Adrenal gland (tissue), 9 donors: ENCODE measurements at regions not wholly inside any gene's neighbourhood (a gene's known extent, or its start where the extent isn't known, plus 50 kb on each side); places are given as distances from the start of the nearest gene placed in this dataset.

ENCODE experiments used
- DNase-seq, 7 donors: peaks; one replicate each; pipeline ENCODE4 v3.0.0-alpha.2; 2019 to 2020
- H3K27ac ChIP-seq, 5 donors: fragments of 200-600 bp; sonication (generic) in 4 of 5; 1 replicate in 3 of 5; 2 replicates in 2 of 5; pipeline versions ENCODE4 v1.5.1 to v1.8.0; 2016 to 2020; ENCODE audit warnings: mild to moderate bottlenecking in 1 of 5
- H3K27me3 ChIP-seq: fragments of 200-600 bp; 2 replicates; pipeline ENCODE4 v1.8.0; 2021
- H3K36me3 ChIP-seq, 2 donors: fragments of 200-600 bp; replicated peaks in 1 of 2; 1 replicate in 1 of 2; 2 replicates in 1 of 2; pipeline versions ENCODE4 v1.5.1 to v1.8.0; 2018 to 2022
- H3K4me1 ChIP-seq, 2 donors: fragments of 200-600 bp; replicated peaks in 1 of 2; 1 replicate in 1 of 2; 2 replicates in 1 of 2; pipeline versions ENCODE4 v1.5.1 to v1.8.0; 2018 to 2021
- H3K4me3 ChIP-seq, 4 donors: fragments of 200-600 bp; sonication (generic) in 3 of 4; one replicate each; pipeline ENCODE4 v1.5.1; 2016 to 2018
- H3K9me3 ChIP-seq, 3 donors: fragments of 200-600 bp; sonication (generic) in 1 of 3; replicated peaks in 1 of 3; 1 replicate in 2 of 3; 2 replicates in 1 of 3; pipeline versions ENCODE4 v1.5.1 to v1.8.0; 2016 to 2021
- POLR2A ChIP-seq, 2 donors: fragments of 450-650 bp; IDR thresholded peaks; one replicate each; pipeline ENCODE4 v1.6.1; 2017; ENCODE audit warnings: antibody characterized with exemption in 2 of 2, mild to moderate bottlenecking in 2 of 2, moderate library complexity in 1 of 2
- WGBS, 4 donors: extraction: QIAGEN DNeasy Blood & Tissue Kit in 2 of 4; methylation state at CpG; one replicate each; pipeline versions ENCODE4 v1.1.5 to v1.1.7; 2013 to 2017; 5-methylcytosine and 5-hydroxymethylcytosine counted together
- intact Hi-C, 2 donors: fragments of 100-400 bp; cut with DNase I; formaldehyde crosslinking; loops; one replicate each; pipeline versions ENCODE4 v1.14.1 to v1.15.0; 2022 to 2023
- TF ChIP-seq, protein P1 (sequence below), 6 experiments: fragments of 450-650 bp in 4 of 6; fragments of 200-600 bp in 2 of 6; sonication (generic) in 1 of 6; IDR thresholded peaks; 1 replicate in 5 of 6; 2 replicates in 1 of 6; pipeline versions ENCODE4 v1.5.1 to v1.8.0; 2016 to 2021; ENCODE audit warnings: antibody characterized with exemption in 6 of 6, mild to moderate bottlenecking in 2 of 6, moderate library complexity in 1 of 6
- donor health status: healthy with polysubstance abuse.
- donor health status: Bipolar disorder and iron deficiency.
- donor health status: DM: yes; HTN: yes; CAD: no.
- donor health status: DM: no; HTN: no; CAD: no.
- donor health status: DM: no; HTN: no; CAD: no.

DNA sequence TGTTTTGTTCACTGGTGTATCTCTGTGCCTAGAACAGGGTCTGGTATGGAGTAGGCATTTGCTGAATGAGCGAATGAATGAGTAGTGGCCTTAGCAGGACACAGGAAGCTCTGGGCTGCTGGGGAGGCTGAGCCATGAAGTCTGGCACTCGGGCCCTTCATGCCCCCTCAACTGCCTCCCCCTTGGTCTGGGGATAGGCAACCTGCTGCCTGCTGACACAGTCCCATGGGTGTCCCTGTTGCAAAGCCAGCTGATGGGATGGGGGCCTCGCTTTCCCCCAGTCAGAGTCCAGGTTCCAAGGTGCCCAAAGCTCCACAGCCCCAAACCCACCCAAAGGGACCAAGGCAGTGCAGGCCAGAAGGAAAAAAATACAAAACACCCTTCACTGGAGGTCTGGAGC lies 107.0 kb upstream of the CASZ1 start:
- Histone ChIP-seq H3K27ac (no peak overlapping the region), H3K4me3 (no peak overlapping the region), H3K4me1 (no peaks in the 10 kb centered on the region), H3K36me3 (no peaks in the 10 kb centered on the region), H3K9me3 (no peaks in the 10 kb centered on the region), H3K27me3 (no peaks in the 10 kb centered on the region)
- no peak for TF ChIP-seq POLR2A (IDR thresholded peaks at IDR 0.05)
- TF ChIP-seq, protein P1, sequence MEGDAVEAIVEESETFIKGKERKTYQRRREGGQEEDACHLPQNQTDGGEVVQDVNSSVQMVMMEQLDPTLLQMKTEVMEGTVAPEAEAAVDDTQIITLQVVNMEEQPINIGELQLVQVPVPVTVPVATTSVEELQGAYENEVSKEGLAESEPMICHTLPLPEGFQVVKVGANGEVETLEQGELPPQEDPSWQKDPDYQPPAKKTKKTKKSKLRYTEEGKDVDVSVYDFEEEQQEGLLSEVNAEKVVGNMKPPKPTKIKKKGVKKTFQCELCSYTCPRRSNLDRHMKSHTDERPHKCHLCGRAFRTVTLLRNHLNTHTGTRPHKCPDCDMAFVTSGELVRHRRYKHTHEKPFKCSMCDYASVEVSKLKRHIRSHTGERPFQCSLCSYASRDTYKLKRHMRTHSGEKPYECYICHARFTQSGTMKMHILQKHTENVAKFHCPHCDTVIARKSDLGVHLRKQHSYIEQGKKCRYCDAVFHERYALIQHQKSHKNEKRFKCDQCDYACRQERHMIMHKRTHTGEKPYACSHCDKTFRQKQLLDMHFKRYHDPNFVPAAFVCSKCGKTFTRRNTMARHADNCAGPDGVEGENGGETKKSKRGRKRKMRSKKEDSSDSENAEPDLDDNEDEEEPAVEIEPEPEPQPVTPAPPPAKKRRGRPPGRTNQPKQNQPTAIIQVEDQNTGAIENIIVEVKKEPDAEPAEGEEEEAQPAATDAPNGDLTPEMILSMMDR (IDR thresholded peaks at IDR 0.05) = no peak
- intact Hi-C loops = no loop called here
- no peak for DNase-seq
- 52 to 93% (median 85%) methylated on average over 2 to 3 of the region's 3 CpGs for WGBS, 4 donors

DNA sequence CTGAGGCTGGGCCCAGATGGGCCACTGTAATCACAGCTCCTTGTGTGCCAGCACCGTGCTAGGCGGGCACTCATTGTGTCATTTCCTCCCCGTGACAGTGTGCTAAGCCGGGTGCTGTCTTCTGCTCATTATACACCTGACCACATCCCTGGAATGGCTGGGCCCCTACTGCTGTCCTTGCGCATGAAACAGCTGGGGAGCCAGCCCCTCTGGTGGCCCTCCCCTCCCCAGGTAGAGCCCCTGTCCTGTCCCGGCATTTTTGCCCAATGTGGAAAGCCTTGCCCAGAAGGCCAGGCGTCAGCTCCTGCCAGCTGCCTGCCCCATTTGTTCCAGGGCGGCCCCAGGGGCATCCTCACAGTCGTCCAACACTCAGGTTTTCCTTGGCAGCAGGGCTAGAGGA lies 107.4 kb upstream of the CASZ1 start:
- WGBS, 4 donors = 71 to 93% (median 76%) methylated on average over 3 to 9 of the region's 9 CpGs

DNA sequence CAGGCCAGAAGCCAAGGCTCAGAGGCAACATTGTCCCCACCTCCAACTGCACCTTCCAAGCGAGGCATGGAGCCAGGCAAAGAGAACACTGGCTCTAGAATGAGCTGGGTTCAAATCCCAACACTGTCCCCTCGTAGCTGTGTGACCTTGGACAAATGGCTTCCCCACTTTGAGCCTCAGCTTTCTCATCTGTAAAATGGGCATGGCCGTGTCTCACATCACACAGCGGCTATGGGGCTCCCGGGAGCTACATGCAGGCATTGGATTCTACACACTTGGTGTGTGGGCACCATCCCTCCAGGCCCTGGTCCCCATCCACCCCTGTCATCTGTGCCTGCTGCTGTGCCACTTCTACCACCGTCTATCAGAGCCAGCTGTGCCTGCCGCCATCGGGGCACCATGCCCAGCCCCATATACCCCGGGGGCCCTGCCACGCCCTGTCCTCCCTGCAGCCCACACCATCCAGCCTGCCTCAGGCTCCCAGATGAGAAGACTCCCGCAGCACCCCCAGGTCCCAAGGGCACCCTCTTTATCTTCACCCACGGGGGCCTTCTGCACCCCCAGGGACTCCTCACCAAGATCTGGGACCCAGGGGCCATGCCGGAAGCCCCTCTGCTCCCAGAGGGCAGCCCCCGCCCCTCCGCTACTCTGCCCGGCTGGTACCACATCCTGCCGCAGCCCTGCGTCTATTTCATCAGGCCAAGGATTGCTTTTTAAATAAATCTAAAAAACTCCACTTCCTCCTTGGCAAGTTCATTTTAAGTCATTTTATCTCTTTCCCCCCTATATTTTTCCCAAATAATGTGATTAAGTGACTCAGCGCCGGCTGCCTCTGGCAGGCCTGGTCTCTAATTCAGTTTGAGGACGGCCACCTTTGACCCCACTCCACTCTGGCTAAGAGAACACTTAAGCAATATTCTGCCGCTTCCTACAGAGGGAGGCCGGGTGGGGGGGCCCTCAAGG lies 107.8 kb upstream of the TARDBP start:
- Histone ChIP-seq H3K4me1 (no peaks in the 10 kb centered on the region), H3K27ac (peak overlapping the region in 1 of 5 donors; percentile 21), H3K27me3 (no peaks in the 10 kb centered on the region), H3K36me3 (no peaks in the 10 kb centered on the region), H3K4me3 (no peak overlapping the region), H3K9me3 (no peaks in the 10 kb centered on the region)
- intact Hi-C loops = no loop called here
- WGBS, 4 donors = 56 to 72% (median 65%) methylated on average over 20 to 23 of the region's 23 CpGs
- peak in 1 of 7 donors; percentile 65 for DNase-seq
- TF ChIP-seq, protein P1 (IDR thresholded peaks at IDR 0.05) = no peak
- no peak for TF ChIP-seq POLR2A (IDR thresholded peaks at IDR 0.05)

More for the DNA sequence above, 107.4 kb upstream of the CASZ1 start:
- H3K9me3 ChIP-seq = no peaks in the 10 kb centered on the region
- H3K4me1 ChIP-seq = no peaks in the 10 kb centered on the region
- H3K36me3 ChIP-seq = no peaks in the 10 kb centered on the region
- H3K27ac ChIP-seq = peak overlapping the region in 1 of 5 donors; percentile 21
- TF ChIP-seq, protein P1 (IDR thresholded peaks at IDR 0.05) = no peak
- H3K27me3 ChIP-seq = no peaks in the 10 kb centered on the region
- DNase-seq = no peak
- no peak overlapping the region for H3K4me3 ChIP-seq
- intact Hi-C loops = no loop called here

DNA sequence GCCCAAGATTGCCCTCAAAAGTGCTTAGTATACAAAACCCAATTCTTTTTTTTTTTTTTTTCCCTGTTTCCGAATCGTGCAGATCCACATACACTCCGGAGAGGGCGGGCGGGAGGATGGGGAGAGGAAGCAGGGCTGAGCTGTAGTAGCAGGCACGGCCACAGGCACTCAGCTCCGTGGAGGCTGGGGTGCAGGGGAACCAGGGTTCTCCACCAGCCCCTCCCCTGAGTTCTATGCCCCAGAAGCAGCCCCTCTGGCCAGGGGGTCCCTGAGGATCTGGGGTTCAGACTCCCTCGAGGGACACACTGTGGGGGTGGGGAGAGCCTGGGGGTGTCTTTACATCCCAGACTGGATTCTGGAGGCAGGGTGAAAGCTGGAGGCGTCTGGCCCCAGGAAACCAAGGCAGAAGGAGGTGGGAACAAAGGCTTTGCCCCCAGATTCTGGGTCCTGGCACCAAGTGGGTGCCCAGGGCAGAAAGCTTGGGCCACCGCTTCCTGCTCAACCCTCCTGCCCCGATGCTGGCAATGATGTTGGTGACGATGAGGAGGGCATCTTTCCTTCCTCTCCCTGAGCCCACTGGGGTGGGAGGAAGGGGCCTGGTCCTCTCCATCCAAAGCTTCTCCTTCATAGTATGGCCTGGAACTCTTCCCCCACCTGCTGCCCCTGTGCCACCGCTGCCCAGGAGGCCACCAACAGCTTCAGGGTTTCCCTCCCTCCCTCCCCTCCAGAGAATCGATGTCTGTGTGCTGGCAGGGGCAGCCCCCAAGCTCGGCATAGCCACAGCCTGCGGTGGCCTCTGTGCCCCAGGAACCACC lies 106.4 kb upstream of the TARDBP start:
- Histone ChIP-seq H3K4me3 (no peak overlapping the region), H3K9me3 (no peaks in the 10 kb centered on the region), H3K36me3 (no peaks in the 10 kb centered on the region), H3K27ac (no peak overlapping the region), H3K27me3 (no peaks in the 10 kb centered on the region), H3K4me1 (no peaks in the 10 kb centered on the region)
- TF ChIP-seq, protein P1 (IDR thresholded peaks at IDR 0.05) = no peak
- no peak for TF ChIP-seq POLR2A (IDR thresholded peaks at IDR 0.05)
- WGBS, 4 donors = 57 to 66% (median 63%) methylated on average over 11 to 16 of the region's 16 CpGs
- no peak for DNase-seq
- intact Hi-C loops = no loop called here
